GM12878 (cell line): ENCODE measurements at regions not wholly inside any gene's neighbourhood (a gene's known extent, or its start where the extent isn't known, plus 50 kb on each side); places are given as distances from the start of the nearest gene placed in this dataset.

Source experiments
- ATAC-seq: fragments of 200-7000 bp; cut with Tn5 transposase; 3 replicates; pipeline ENCODE4 v1.9.1; 2020; ENCODE audit warnings: mild to moderate bottlenecking, moderate library complexity
- BruUV-seq: library from RNA; stranded (reverse); fragments of 400-500 nt; replicated peaks from 2 replicates; lab custom pipeline; 2021; lab: Mats Ljungman, UMichigan
- CTCF ChIA-PET: fragments of 300-600 bp; sonication (Branson Sonifier 250); formaldehyde crosslinking; extraction: SDS; loops from one replicate; lab custom pipeline; 2021; ENCODE audit warnings: inconsistent platforms; lab: Yijun Ruan, JAX
- POLR2A ChIA-PET: fragments of 350-600 bp; formaldehyde crosslinking; extraction: SDS; loops from one replicate; lab custom pipeline; 2021; ENCODE audit warnings: inconsistent platforms; lab: Charles Lee
- RAD21 ChIA-PET: fragments of 300-600 bp; sonication (Branson Sonifier 250); formaldehyde crosslinking; loops from one replicate; lab custom pipeline; 2023; ENCODE audit warnings: antibody characterized with exemption; ENCODE audit not compliant: unreplicated experiment; lab: Charles Lee
- SMC1A ChIA-PET: fragments of 300-600 bp; sonication (Branson Sonifier 250); formaldehyde crosslinking; loops from one replicate; lab custom pipeline; 2023; ENCODE audit not compliant: unreplicated experiment, uncharacterized antibody; lab: Charles Lee
- DNase-seq: peaks from one replicate; pipeline ENCODE4 v3.0.0-alpha.2; 2011; ENCODE audit warnings: low read depth, low spot score
- FAIRE-seq: peaks from 3 replicates; lab custom pipeline; 2011; peaks lifted over from hg19 to GRCh38; lab: Jason Lieb, UNC
- H2AFZ ChIP-seq: 2 replicates; pipeline ENCODE4 v1.6.0; 2011; ENCODE audit warnings: low read depth, low read length, control low read depth; ENCODE audit not compliant: control insufficient read depth
- H3K27ac ChIP-seq: 2 replicates; pipeline ENCODE4 v1.5.1; 2011; ENCODE audit warnings: control low read depth; ENCODE audit not compliant: control insufficient read depth, insufficient read depth
- H3K27me3 ChIP-seq, 2 experiments: replicated peaks in 1 of 2; 2 replicates each; pipeline versions ENCODE4 v1.6.0 to v1.6.1; 2011; ENCODE audit warnings: low read length in 1 of 2; ENCODE audit not compliant: control insufficient read depth in 2 of 2, insufficient read depth in 2 of 2
- H3K36me3 ChIP-seq, 2 experiments: 2 replicates each; pipeline ENCODE4 v1.5.1; 2011; ENCODE audit warnings: low read length in 1 of 2; ENCODE audit not compliant: control insufficient read depth in 2 of 2, insufficient read depth in 2 of 2
- H3K4me1 ChIP-seq: 2 replicates; pipeline ENCODE4 v1.6.1; 2011; ENCODE audit warnings: mild to moderate bottlenecking, low read length, moderate library complexity, mixed read lengths; ENCODE audit not compliant: control insufficient read depth, insufficient read depth
- H3K4me2 ChIP-seq: 2 replicates; pipeline ENCODE4 v1.6.0; 2011; ENCODE audit warnings: control low read depth; ENCODE audit not compliant: control insufficient read depth, insufficient read depth
- H3K4me3 ChIP-seq: fragments of 200-600 bp; sonication (generic); 2 replicates; pipeline ENCODE4 v1.5.1; 2016
- H3K79me2 ChIP-seq: 2 replicates; pipeline ENCODE4 v1.6.0; 2011; ENCODE audit warnings: low read length; ENCODE audit not compliant: control insufficient read depth, insufficient read depth
- H3K9ac ChIP-seq: 2 replicates; pipeline ENCODE4 v1.8.0; 2011; ENCODE audit warnings: low read length, control low read depth, mixed read lengths; ENCODE audit not compliant: control insufficient read depth, insufficient read depth
- H3K9me3 ChIP-seq: replicated peaks from 3 replicates; pipeline ENCODE4 v1.5.1; 2011; ENCODE audit warnings: mild to moderate bottlenecking, low read length; ENCODE audit not compliant: control insufficient read depth, insufficient read depth
- H4K20me1 ChIP-seq: 2 replicates; pipeline ENCODE4 v1.6.0; 2011; ENCODE audit not compliant: control insufficient read depth, insufficient read depth
- BACH1 ChIP-seq: fragments of 450-650 bp; IDR thresholded peaks from 2 replicates; pipeline ENCODE4 v1.6.1; 2017; ENCODE audit warnings: mild to moderate bottlenecking, borderline replicate concordance
- IKZF1 ChIP-seq: fragments of 450-650 bp; conservative IDR thresholded peaks from 2 replicates; pipeline ENCODE4 v1.6.1; 2017; ENCODE audit warnings: antibody characterized with exemption, mild to moderate bottlenecking
- PKNOX1 ChIP-seq: fragments of 450-650 bp; IDR thresholded peaks from 2 replicates; pipeline ENCODE4 v1.6.1; 2016; ENCODE audit warnings: mild to moderate bottlenecking
- ZBTB4 ChIP-seq: fragments of 450-650 bp; formaldehyde crosslinking; IDR thresholded peaks from 2 replicates; pipeline ENCODE4 v1.4.0; 2022; ENCODE audit warnings: mild to moderate bottlenecking, moderate library complexity
- ZNF24 ChIP-seq: fragments of 450-650 bp; IDR thresholded peaks from 2 replicates; pipeline ENCODE4 v1.6.1; 2017; ENCODE audit warnings: antibody characterized with exemption, mild to moderate bottlenecking
- WGBS: methylation state at CpG from one replicate; pipeline ENCODE4 v1.1.6; 2016; ENCODE audit warnings: low lambda C conversion rate; ENCODE audit not compliant: insufficient replicate concordance, insufficient coverage; ENCODE audit errors: missing lambda C conversion rate; 5-methylcytosine and 5-hydroxymethylcytosine counted together
- in situ Hi-C: fragments of 300-500 bp; cut with MboI; formaldehyde crosslinking; loops from 9 replicates; pipeline ENCODE4 v1.14.3; 2018; ENCODE audit warnings: mixed read lengths
- intact Hi-C: fragments of 100-400 bp; cut with micrococcal nuclease; formaldehyde crosslinking; loops from one replicate; pipeline ENCODE4 v1.14.2; 2022; ENCODE audit not compliant: unreplicated experiment

- no peak for TF ChIP-seq ZBTB4
- TF ChIP-seq, all 136 proteins: peak for 0
Observed at GRCh38 chr9:20023961-20024571, 235.2 kb upstream of the SLC24A2 start (continued).

- Histone ChIP-seq H3K27ac (no peak overlapping the region), H3K79me2 (no peaks in the 10 kb centered on the region), H3K4me2 (no peak overlapping the region), H3K4me1 (no peaks in the 10 kb centered on the region), H3K36me3 (no peaks in the 10 kb centered on the region), H3K27me3 (no peaks in the 10 kb centered on the region), H3K9ac (no peak overlapping the region), H2AFZ (no peak overlapping the region), H3K9me3 (no peaks in the 10 kb centered on the region), H4K20me1 (no peaks in the 10 kb centered on the region), H3K4me3 (no peak overlapping the region)
- RAD21 ChIA-PET = no interaction called here
- POLR2A ChIA-PET = no interaction called here
- in situ Hi-C loops = loop anchor here (10.0 kb wide), 1 partner anchor 61 kb away; no protein-coding TSS in a partner anchor
- CTCF ChIA-PET = interaction anchor here (0.7 kb wide), 1 partner anchor 108 kb away, joined by 3 read pairs; no protein-coding TSS in a partner anchor
- no peak for FAIRE-seq
- SMC1A ChIA-PET = interaction anchor here (1.4 kb wide), 1 partner anchor 8 kb away, joined by 4 read pairs; no protein-coding TSS in a partner anchor
- TF ChIP-seq BACH1 (no peak), IKZF1 (no peak), PKNOX1 (0 out of 2 replicates have a peak, but pooled peaks have one; percentile 37), ZNF24 (no peak)
- ATAC-seq = no peak
- DNase-seq = no peak
- WGBS = 65% methylated on average over 1 of the region's 1 CpG
- intact Hi-C loops = no loop called here
- no TSS peak for BruUV-seq
Observed at GRCh38 chr9:20023210-20023905, 234.5 kb upstream of the SLC24A2 start.
